Mammary epithelial cell (primary cell): ENCODE measurements at regions not wholly inside any gene's neighbourhood (a gene's known extent, or its start where the extent isn't known, plus 50 kb on each side); places are given as distances from the start of the nearest gene placed in this dataset.

Experiments used
- EZH2 ChIP-seq: IDR thresholded peaks from 2 replicates; pipeline ENCODE4 v1.6.1; 2012; ENCODE audit warnings: low read length, inconsistent platforms, borderline replicate concordance
- TF ChIP-seq, protein P1 (sequence below), 2 donors: IDR thresholded peaks in 1 of 2; conservative IDR thresholded peaks in 1 of 2; 2 replicates each; pipeline ENCODE4 v1.5.1; 2011 to 2012; ENCODE audit warnings: inconsistent platforms in 2 of 2, low read length in 2 of 2, mild to moderate bottlenecking in 2 of 2, control low read depth in 1 of 2, low read depth in 1 of 2; ENCODE audit not compliant: insufficient read depth in 1 of 2; ENCODE audit errors: extremely low read depth in 1 of 2

DNA sequence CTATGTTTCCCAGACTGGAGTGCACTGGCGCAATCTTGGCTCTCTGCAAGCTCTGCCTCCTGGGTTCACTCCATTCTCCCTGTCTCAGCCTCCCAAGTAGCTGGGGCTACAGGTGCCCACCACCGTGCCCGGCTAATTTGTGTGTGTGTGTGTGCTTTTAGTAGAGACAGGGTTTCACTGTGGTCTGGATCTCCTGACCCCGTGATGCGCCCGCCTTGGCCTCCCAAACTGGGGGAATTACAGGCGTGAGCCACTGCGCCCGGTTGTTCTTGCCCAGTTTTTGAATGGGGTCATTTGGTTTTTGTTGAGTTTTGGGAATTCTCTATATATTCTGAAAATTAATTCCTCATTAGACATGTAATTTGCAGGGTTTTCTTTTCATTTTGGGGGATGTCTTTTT lies 238.4 kb upstream of the PRR20A start:
- no peak for TF ChIP-seq EZH2
- TF ChIP-seq, protein P1, sequence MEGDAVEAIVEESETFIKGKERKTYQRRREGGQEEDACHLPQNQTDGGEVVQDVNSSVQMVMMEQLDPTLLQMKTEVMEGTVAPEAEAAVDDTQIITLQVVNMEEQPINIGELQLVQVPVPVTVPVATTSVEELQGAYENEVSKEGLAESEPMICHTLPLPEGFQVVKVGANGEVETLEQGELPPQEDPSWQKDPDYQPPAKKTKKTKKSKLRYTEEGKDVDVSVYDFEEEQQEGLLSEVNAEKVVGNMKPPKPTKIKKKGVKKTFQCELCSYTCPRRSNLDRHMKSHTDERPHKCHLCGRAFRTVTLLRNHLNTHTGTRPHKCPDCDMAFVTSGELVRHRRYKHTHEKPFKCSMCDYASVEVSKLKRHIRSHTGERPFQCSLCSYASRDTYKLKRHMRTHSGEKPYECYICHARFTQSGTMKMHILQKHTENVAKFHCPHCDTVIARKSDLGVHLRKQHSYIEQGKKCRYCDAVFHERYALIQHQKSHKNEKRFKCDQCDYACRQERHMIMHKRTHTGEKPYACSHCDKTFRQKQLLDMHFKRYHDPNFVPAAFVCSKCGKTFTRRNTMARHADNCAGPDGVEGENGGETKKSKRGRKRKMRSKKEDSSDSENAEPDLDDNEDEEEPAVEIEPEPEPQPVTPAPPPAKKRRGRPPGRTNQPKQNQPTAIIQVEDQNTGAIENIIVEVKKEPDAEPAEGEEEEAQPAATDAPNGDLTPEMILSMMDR (conservative IDR thresholded peaks at IDR 0.05 in 1 of 2, IDR thresholded peaks at IDR 0.05 in 1 of 2; ENCODE audit: extremely low read depth in 1 of 2, insufficient read depth in 1 of 2, low read depth in 1 of 2, low read length in 2 of 2): no peak
